BJ (cell line): ENCODE measurements at regions not wholly inside any gene's neighbourhood (a gene's known extent, or its start where the extent isn't known, plus 50 kb on each side); places are given as distances from the start of the nearest gene placed in this dataset.

ENCODE experiments used
- CTCF ChIA-PET: fragments of 350-600 bp; formaldehyde crosslinking; extraction: SDS; loops from one replicate; lab custom pipeline; 2021; ENCODE audit warnings: antibody characterized with exemption, inconsistent platforms; lab: Yijun Ruan, JAX
- POLR2A ChIA-PET: fragments of 300-600 bp; sonication (Branson Sonifier 250); formaldehyde crosslinking; extraction: SDS; loops from one replicate; lab custom pipeline; 2021; ENCODE audit warnings: antibody characterized with exemption; lab: Charles Lee
- DNase-seq: peaks from one replicate; pipeline ENCODE4 v3.0.0-alpha.2; 2011; ENCODE audit warnings: low read depth
- H3K27me3 ChIP-seq: 2 replicates; pipeline ENCODE4 v1.6.0; 2011; ENCODE audit warnings: low read length; ENCODE audit not compliant: control insufficient read depth, insufficient read depth
- H3K36me3 ChIP-seq: 2 replicates; pipeline ENCODE4 v1.5.1; 2011; ENCODE audit warnings: low read length; ENCODE audit not compliant: control insufficient read depth, insufficient read depth
- H3K4me3 ChIP-seq: 2 replicates; pipeline ENCODE4 v1.5.1; 2011; ENCODE audit warnings: low read depth, mild to moderate bottlenecking, control low read depth, low read length
- TF ChIP-seq, protein P1 (sequence below): IDR thresholded peaks from 2 replicates; pipeline ENCODE4 v1.5.1; 2011; ENCODE audit warnings: low read depth, mild to moderate bottlenecking, control low read depth, inconsistent platforms, low read length, moderate library complexity; ENCODE audit not compliant: insufficient read depth

DNA sequence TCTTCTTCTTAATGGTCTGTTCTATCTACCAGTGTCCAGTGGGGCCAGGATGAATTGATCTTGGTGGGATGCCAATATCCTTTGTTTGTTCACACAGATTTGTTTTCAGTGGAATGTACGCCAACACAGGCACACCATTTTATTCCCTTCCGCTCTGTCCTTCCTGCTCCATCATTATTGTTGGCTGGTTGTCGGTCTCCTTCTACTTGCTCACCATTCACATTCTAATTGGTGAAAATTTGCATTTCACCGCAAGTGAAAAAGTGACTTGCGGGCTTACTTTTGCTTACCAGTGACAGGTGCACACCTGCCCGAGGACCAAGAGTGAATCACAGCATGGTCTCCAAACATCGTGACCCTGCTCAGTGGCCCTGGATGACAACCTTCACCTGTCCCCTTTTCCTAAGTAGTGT, 148.3 kb downstream of the NOC3L start:
- TF ChIP-seq, protein P1, sequence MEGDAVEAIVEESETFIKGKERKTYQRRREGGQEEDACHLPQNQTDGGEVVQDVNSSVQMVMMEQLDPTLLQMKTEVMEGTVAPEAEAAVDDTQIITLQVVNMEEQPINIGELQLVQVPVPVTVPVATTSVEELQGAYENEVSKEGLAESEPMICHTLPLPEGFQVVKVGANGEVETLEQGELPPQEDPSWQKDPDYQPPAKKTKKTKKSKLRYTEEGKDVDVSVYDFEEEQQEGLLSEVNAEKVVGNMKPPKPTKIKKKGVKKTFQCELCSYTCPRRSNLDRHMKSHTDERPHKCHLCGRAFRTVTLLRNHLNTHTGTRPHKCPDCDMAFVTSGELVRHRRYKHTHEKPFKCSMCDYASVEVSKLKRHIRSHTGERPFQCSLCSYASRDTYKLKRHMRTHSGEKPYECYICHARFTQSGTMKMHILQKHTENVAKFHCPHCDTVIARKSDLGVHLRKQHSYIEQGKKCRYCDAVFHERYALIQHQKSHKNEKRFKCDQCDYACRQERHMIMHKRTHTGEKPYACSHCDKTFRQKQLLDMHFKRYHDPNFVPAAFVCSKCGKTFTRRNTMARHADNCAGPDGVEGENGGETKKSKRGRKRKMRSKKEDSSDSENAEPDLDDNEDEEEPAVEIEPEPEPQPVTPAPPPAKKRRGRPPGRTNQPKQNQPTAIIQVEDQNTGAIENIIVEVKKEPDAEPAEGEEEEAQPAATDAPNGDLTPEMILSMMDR, result no peak
- ChIA-PET POLR2A (no interaction called here), CTCF (no interaction called here)
- Histone ChIP-seq H3K27me3 (peaks cover 1% of the 10 kb centered on the region), H3K4me3 (no peak overlapping the region), H3K36me3 (no peaks in the 10 kb centered on the region)
- no peak for DNase-seq

DNA sequence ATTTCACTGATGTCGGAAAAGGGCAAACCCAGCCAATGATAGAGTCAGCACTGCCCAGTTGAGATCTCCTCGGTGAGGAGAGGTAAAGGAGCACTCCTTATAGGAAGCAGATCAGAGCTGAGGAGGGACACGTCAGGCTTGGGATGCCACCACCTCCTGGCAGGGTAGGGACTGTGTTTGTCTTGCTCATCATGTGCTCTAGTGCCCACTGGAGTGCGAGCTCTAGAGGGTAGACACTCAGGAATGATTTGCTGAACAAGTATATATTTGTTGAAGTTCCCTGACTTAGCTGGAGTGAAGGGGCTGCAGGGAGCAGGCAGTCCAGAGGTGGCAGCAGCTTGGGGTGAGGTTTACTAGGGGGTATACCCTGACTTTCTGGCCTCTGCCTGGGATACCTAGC, 146.5 kb downstream of the NOC3L start:
- CTCF ChIA-PET, result interaction anchor here (0.8 to 1.2 kb wide), 2 partner anchors 141 to 300 kb away, joined by 3 to 5 read pairs; no protein-coding TSS in a partner anchor
- POLR2A ChIA-PET, result no interaction called here
- no peak for DNase-seq
- no peak overlapping the region for H3K4me3 ChIP-seq
- peaks cover 1% of the 10 kb centered on the region for H3K27me3 ChIP-seq
- TF ChIP-seq, protein P1, result no peak
- H3K36me3 ChIP-seq, result no peaks in the 10 kb centered on the region

DNA sequence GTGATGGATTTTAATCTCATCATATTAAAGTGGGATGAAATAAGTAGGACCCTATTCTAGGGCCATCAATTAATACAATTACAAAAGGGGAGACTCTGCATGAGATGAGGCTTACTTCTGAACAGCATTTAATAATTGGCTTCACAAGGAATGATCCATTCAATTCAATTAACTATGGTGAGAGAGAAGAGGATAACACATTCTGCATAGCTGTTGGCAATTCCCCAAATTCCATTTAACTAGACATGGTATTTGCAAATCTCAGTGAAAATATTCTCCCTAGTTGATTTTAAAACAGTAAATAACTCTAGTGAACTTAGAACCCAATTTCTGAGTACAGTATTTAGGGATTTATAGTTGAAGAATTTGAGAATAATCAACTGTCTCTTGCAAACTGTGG, 145.3 kb downstream of the NOC3L start:
- H3K4me3 ChIP-seq, result no peak overlapping the region
- H3K36me3 ChIP-seq, result no peaks in the 10 kb centered on the region
- ChIA-PET CTCF (interaction anchor here (1.0 to 1.2 kb wide), 2 partner anchors 141 to 301 kb away, joined by 3 to 5 read pairs; no protein-coding TSS in a partner anchor), POLR2A (no interaction called here)
- no peak for DNase-seq
- peaks cover 1% of the 10 kb centered on the region for H3K27me3 ChIP-seq
- TF ChIP-seq, protein P1, result no peak

DNA sequence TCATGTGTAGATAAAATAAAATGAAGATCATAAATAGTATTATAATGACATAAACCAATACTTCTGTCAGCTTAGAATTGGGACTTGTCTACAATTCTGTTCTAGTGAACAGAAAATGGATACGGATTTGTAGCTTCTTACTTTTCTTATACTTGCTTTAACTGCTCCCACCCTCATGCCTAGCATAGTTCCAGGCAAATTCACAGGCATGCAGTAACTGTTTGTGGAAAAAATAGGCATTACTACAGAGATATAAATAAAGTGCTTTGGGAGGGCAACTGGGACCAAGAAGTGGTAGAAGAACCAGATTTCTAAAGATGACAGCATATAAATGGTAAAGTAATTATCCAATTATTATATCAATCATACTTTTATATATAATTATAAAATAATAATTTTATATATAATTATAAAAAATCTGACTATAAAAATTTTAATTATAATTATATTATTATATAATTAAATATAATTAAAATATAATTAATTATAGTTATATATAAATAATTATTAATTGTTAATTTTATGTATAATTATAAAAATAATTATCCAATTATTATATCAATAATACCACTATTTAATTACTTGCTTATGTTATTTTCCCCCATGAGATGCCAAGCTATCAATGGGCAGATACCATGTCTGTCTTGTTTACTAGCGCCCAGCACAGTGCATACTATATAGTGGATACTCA, 144.1 kb downstream of the NOC3L start:
- H3K4me3 ChIP-seq, result no peak overlapping the region
- no peak for DNase-seq
- CTCF ChIA-PET, result interaction anchor here (1.0 kb wide), 1 partner anchor 8 kb away, joined by 3 read pairs; no protein-coding TSS in a partner anchor
- TF ChIP-seq, protein P1, result no peak
- peaks cover 1% of the 10 kb centered on the region for H3K27me3 ChIP-seq
- no peaks in the 10 kb centered on the region for H3K36me3 ChIP-seq
- POLR2A ChIA-PET, result no interaction called here

DNA sequence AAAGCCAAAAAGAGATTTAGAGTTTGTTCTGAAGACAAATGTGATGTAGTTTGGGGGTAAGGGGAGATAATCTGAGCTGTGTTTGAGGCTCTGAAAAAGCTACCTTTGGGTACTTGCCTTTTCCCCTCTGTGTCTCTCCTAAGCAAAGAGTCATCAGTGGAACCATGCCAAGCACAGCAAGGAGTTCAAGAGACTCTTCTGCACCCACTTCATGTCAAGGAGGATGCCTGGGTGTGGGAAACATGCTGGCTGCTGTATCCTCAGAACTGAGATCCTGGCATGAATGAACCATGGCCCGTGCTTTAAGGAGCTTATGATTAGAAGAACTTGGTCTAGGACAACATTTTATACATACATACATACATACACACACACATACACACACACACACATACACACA, 142.9 kb downstream of the NOC3L start:
- POLR2A ChIA-PET, result no interaction called here
- TF ChIP-seq, protein P1, result no peak
- DNase-seq, result no peak

More for the DNA sequence above, 142.9 kb downstream of the NOC3L start:
- H3K27me3 ChIP-seq, result peaks cover 1% of the 10 kb centered on the region; the same call in 1 of the 2 replicates
- CTCF ChIA-PET, result interaction anchor here (0.9 kb wide), 1 partner anchor 143 kb away, joined by 5 read pairs; no protein-coding TSS in a partner anchor
- no peaks in the 10 kb centered on the region for H3K36me3 ChIP-seq
- no peak overlapping the region for H3K4me3 ChIP-seq
